OCI-LY3 (cell line): ENCODE measurements at regions not wholly inside any gene's neighbourhood (a gene's known extent, or its start where the extent isn't known, plus 50 kb on each side); places are given as distances from the start of the nearest gene placed in this dataset.

Experiments used
- EZH2phosphoT487 ChIP-seq: fragments of 200-600 bp; shearing (Covaris generic); IDR thresholded peaks from 2 replicates; pipeline ENCODE4 v1.6.1; 2018; ENCODE audit warnings: antibody characterized with exemption, mixed run types, low read depth
- TF ChIP-seq, protein P1 (sequence below): fragments of 200-600, 300-600 bp; sonication (generic); IDR thresholded peaks from 2 replicates; pipeline ENCODE4 v1.5.1; 2014; ENCODE audit warnings: antibody characterized with exemption, low read length, low read depth

DNA sequence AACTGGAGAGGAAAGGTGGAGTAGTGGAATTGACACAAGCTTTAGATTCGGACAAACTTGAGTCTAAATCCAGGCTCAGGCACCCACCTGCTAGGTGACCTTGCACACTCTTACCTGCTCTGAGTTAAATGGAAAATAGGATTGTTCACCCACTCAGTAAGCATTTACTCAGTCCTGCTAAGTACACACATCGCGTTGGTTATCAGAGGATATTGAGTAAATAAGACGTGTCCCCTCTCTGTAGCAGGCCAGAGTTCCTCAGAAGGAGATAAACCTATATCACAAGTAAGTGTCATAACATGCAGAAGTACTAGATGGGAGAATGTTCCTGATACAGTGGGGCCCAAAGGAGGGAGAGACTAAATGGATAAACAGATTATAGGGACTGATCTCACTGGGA is 117.7 kb downstream of the SMIM20 start:
- TF ChIP-seq, protein P1, sequence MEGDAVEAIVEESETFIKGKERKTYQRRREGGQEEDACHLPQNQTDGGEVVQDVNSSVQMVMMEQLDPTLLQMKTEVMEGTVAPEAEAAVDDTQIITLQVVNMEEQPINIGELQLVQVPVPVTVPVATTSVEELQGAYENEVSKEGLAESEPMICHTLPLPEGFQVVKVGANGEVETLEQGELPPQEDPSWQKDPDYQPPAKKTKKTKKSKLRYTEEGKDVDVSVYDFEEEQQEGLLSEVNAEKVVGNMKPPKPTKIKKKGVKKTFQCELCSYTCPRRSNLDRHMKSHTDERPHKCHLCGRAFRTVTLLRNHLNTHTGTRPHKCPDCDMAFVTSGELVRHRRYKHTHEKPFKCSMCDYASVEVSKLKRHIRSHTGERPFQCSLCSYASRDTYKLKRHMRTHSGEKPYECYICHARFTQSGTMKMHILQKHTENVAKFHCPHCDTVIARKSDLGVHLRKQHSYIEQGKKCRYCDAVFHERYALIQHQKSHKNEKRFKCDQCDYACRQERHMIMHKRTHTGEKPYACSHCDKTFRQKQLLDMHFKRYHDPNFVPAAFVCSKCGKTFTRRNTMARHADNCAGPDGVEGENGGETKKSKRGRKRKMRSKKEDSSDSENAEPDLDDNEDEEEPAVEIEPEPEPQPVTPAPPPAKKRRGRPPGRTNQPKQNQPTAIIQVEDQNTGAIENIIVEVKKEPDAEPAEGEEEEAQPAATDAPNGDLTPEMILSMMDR, result no peak
- no peak for TF ChIP-seq EZH2phosphoT487
